Fibroblast of pulmonary artery (primary cell): ENCODE measurements at regions not wholly inside any gene's neighbourhood (a gene's known extent, or its start where the extent isn't known, plus 50 kb on each side); places are given as distances from the start of the nearest gene placed in this dataset.
"Not testable (repeated sequence)": the region's sequence is repeated elsewhere in the genome, so short reads cannot be mapped to it uniquely, and the experiment has no call there.

Source experiments
- DNase-seq: peaks from one replicate; pipeline ENCODE4 v3.0.0-alpha.2; 2010; ENCODE audit warnings: low read depth
- H3K4me3 ChIP-seq: replicated peaks from 2 replicates; pipeline ENCODE4 v1.5.1; 2011; ENCODE audit warnings: low read depth, mild to moderate bottlenecking, control low read depth, low read length, moderate library complexity
- TF ChIP-seq, protein P1 (sequence below): IDR thresholded peaks from 2 replicates; pipeline ENCODE4 v1.5.1; 2011; ENCODE audit warnings: mild to moderate bottlenecking, control low read depth, low read length, inconsistent platforms; ENCODE audit errors: missing control alignments

DNA sequence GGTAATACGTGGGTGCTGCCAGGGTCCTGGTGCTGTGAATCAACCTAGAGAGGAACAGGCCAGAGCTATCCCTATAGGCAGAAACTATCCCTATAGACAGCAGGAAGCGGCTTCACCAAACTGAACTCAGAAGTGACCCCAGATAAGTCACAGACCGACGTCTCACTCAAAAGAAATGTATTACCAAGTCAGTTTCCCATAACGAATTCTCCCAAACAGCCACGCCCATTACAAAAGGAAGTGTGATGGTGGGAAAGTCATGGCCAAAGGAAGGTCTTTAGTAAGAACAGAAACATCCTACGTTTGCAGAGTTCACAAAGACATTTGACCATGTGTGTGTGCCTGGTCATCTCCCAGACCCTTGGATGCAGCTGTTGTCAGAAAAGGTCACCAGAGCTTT, 470.8 kb upstream of the ADARB2 start:
- H3K4me3 ChIP-seq: no peak overlapping the region
- TF ChIP-seq, protein P1, sequence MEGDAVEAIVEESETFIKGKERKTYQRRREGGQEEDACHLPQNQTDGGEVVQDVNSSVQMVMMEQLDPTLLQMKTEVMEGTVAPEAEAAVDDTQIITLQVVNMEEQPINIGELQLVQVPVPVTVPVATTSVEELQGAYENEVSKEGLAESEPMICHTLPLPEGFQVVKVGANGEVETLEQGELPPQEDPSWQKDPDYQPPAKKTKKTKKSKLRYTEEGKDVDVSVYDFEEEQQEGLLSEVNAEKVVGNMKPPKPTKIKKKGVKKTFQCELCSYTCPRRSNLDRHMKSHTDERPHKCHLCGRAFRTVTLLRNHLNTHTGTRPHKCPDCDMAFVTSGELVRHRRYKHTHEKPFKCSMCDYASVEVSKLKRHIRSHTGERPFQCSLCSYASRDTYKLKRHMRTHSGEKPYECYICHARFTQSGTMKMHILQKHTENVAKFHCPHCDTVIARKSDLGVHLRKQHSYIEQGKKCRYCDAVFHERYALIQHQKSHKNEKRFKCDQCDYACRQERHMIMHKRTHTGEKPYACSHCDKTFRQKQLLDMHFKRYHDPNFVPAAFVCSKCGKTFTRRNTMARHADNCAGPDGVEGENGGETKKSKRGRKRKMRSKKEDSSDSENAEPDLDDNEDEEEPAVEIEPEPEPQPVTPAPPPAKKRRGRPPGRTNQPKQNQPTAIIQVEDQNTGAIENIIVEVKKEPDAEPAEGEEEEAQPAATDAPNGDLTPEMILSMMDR: no peak
- no peak for DNase-seq

DNA sequence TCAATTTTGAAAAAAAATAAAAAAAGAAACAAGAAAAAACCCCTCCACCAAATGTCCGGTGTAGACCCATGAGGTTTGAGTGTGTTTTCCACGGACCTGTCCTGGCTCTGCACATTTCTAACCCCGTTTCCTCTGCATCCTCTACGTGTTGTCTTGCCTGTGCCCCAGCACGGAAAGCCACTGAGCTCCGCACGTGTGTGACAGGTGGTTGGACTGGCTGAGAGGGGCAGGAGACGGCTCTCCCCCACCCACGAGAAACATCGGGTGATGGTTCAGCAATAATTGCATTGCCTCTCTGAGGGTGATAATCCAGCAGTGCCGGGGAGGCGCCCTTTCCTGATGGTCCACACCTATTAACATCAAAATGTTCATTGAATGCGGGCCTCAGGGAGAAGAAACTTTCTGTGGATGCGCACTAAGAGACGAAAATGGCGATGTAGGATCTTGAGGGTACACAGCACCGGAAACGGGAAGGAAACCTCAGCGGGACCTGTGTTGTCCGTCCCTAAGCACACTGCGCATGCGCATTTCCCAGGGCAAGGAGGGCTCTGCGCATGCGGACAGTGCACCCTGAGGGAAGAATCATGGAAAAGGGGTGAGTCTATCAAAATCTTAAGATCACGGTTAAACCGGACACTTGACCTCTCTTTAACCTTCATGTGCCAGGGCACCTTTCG, 470.1 kb upstream of the ADARB2 start:
- no peak overlapping the region for H3K4me3 ChIP-seq
- DNase-seq: no peak
- TF ChIP-seq, protein P1: no peak

DNA sequence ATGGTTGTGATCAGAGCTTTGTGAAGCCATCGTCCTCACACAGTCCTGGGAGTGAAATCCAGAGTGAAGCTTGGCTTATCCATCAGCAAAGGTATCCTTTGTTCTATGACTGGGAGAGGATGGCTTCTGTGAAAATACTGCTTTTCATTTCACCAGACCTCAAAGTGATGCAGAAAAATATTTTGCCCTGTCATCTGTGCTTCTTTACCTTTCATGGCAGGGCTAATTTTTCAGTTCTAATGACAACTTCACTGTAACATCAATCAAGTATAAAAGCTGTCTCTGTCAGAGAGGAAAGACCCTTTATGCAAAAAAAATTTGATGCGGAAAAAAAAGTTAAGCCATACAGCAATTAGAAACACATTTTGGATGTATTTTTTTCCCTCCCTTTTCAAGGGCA, 468.1 kb upstream of the ADARB2 start:
- TF ChIP-seq, protein P1: no peak
- no peak overlapping the region for H3K4me3 ChIP-seq
- no peak for DNase-seq

DNA sequence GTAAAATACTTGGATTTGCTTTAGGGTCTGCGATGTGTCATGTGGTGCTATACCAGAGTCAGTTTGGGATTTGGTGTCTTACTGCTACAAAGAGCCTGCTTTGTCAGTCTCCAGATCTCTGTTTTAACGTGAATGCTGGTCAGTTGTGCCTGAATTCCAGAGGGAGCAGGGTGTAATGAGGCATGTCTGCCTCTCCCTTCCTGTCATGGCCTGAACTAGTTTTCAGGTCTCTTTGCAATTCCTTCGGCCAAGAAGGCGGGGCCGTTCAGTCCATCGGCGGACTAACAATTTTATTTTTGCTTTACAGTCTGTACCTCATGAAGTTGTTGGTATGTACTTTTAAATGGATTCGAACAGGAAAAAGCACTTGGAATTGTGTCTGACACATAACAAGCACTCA, 465.1 kb upstream of the ADARB2 start:
- no peak overlapping the region for H3K4me3 ChIP-seq
- TF ChIP-seq, protein P1: no peak
- no peak for DNase-seq

DNA sequence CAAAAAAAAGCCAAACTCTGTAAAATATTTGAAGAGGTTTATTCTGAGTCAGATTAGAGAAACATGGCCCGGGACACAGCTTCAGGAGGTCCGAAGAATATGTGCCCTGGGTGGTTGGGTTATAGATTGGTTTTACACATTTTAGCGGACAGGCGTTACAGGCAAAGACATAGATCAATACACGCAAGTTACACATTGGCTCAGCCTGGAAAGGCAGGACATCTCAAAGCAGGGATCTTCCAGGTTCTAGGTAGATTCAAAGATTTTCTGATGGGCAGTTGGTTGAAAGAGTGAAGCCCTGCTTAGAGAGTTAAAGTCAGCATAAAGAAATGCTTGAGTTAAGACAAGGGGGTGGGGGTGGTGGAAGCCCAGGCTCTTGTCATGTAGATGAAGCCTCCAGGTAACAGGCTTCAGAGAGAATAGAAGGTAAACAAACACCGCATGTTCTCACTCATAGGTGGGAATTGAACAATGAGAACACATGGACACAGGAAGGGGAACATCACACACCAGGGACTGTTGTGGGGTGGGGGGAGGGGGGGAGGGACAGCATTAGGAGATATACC, 464.3 kb upstream of the ADARB2 start:
- DNase-seq: no peak
- no peak overlapping the region for H3K4me3 ChIP-seq
- TF ChIP-seq, protein P1: no peak

DNA sequence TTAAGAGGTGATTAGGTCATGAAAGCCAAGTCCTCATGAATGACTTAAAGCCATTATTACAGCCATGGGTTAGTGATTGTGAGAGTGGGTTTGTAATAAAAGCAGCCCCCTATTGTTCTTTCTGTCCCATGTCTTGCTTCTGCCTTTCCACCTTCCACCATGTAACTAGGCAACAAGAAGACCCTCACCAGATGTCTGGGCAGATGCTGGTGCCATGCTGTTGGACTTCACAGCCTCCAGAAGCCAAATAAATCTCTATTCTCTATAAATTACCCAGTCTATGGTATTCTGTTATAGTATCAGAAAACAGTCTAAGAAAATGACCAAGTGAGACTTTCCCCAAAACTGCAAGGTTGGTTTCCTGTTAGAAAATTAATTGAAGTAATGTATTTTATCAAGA, 460.3 kb upstream of the ADARB2 start:
- TF ChIP-seq, protein P1: no peak
- DNase-seq: no peak
- no peak overlapping the region for H3K4me3 ChIP-seq

DNA sequence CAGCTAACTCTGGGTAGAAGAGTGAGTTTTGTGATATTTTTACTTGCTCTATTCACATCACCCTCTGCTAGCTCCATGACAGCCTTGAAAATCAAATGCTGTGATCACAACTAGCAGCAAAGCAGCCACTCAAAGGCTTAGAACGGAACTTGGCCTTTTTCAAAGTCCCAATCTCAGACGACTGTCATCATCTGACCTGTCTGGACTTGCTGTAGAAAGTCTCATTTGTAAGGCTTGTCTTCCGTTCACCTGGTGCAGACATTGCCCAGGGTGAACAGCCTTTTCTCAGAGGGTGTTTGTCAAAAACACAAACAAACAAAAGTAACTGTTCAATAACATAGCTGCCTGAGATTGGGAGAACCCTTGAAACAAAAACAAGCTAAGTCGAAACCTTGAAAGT, 458.9 kb upstream of the ADARB2 start:
- no peak for DNase-seq
- TF ChIP-seq, protein P1: no peak
- no peak overlapping the region for H3K4me3 ChIP-seq

DNA sequence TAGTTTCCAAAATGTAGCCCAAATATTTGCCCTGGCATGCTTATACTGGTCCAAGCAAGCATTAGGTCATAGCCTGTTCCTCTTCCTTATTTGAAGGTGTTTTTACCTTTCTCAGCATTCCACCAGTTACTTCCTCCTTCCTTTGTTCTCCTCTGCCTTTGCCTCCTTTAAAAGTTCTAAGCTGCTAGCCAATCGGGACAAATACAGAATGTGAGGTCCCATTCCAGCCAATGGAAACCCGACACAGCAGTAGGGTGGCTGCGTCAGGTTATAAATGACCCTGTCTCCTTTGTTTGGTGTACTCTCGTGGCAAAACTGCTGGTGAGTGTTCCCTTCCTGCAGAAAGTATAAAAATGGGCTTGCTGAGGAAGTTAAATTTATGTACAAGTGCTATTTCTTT, 452.0 kb upstream of the ADARB2 start:
- not testable (repeated sequence) for DNase-seq, H3K4me3 ChIP-seq
